ENCODE measurements at regions not wholly inside any gene's neighbourhood (a gene's known extent, or its start where the extent isn't known, plus 50 kb on each side); places are given as distances from the start of the nearest gene placed in this dataset.

- no peak for DNase-seq
- no peaks in the 10 kb centered on the region for H3K9me3 ChIP-seq
- intact Hi-C loops (cut with DNase I) = no loop called here
- H3K27ac ChIP-seq = no peak overlapping the region
- TF ChIP-seq CTCF (IDR thresholded peaks at IDR 0.05) (no peak), POLR2A (IDR thresholded peaks at IDR 0.05) (no peak)
- no peaks in the 10 kb centered on the region for H3K36me3 ChIP-seq
- H3K4me1 ChIP-seq = no peaks in the 10 kb centered on the region
- H3K4me3 ChIP-seq (replicated peaks in 1 of 3) = no peak overlapping the region
- H3K27me3 ChIP-seq = no peaks in the 10 kb centered on the region
- 80 to 83% methylated on average over 6 of the region's 6 CpGs for WGBS, 2 donors
Observed at GRCh38 chr6:91694016-91694654, 1107.3 kb upstream of the MAP3K7 start.

GRCh38 chr6:91691449-91691848 lies 1104.6 kb upstream of the MAP3K7 start:
- TF ChIP-seq CTCF (IDR thresholded peaks at IDR 0.05) (no peak), POLR2A (IDR thresholded peaks at IDR 0.05) (no peak)
- no peak overlapping the region for H3K4me3 ChIP-seq (replicated peaks in 1 of 3)
- WGBS, 2 donors = 89 to 90% methylated on average over 6 of the region's 6 CpGs
- no peaks in the 10 kb centered on the region for H3K9me3 ChIP-seq
- DNase-seq = no peak
- H3K36me3 ChIP-seq = no peaks in the 10 kb centered on the region
- H3K27me3 ChIP-seq = no peaks in the 10 kb centered on the region
- H3K27ac ChIP-seq = no peak overlapping the region
- intact Hi-C loops (cut with DNase I) = no loop called here
- no peaks in the 10 kb centered on the region for H3K4me1 ChIP-seq

GRCh38 chr6:91683240-91683639 lies 1096.4 kb upstream of the MAP3K7 start:
- H3K27ac ChIP-seq = no peak overlapping the region
- no peak overlapping the region for H3K4me3 ChIP-seq (replicated peaks in 1 of 3)
- no peaks in the 10 kb centered on the region for H3K36me3 ChIP-seq
- intact Hi-C loops (cut with DNase I) = no loop called here
- 45% methylated on average over 4 of the region's 4 CpGs for WGBS, 2 donors
- H3K9me3 ChIP-seq = no peaks in the 10 kb centered on the region
- TF ChIP-seq POLR2A (IDR thresholded peaks at IDR 0.05) (no peak), CTCF (IDR thresholded peaks at IDR 0.05) (no peak)
- H3K27me3 ChIP-seq = no peaks in the 10 kb centered on the region
- H3K4me1 ChIP-seq = no peaks in the 10 kb centered on the region
- DNase-seq = no peak

- DNase-seq = no peak
- Histone ChIP-seq H3K4me1 (no peaks in the 10 kb centered on the region), H3K9me3 (no peaks in the 10 kb centered on the region), H3K4me3 (replicated peaks in 1 of 3) (no peak overlapping the region), H3K27me3 (no peaks in the 10 kb centered on the region), H3K36me3 (no peaks in the 10 kb centered on the region), H3K27ac (no peak overlapping the region)
- TF ChIP-seq POLR2A (IDR thresholded peaks at IDR 0.05) (no peak), CTCF (IDR thresholded peaks at IDR 0.05) (no peak)
- intact Hi-C loops (cut with DNase I) = no loop called here
- 87 to 89% methylated on average over 7 of the region's 7 CpGs for WGBS, 2 donors
Observed at GRCh38 chr6:91681296-91681695, 1094.4 kb upstream of the MAP3K7 start.

- H3K4me1 ChIP-seq = no peaks in the 10 kb centered on the region
- no peak overlapping the region for H3K27ac ChIP-seq
- intact Hi-C loops (cut with DNase I) = no loop called here
- WGBS, 2 donors = 62 to 73% methylated on average over 5 of the region's 5 CpGs
- H3K9me3 ChIP-seq = no peaks in the 10 kb centered on the region
- DNase-seq = no peak
- no peaks in the 10 kb centered on the region for H3K27me3 ChIP-seq
- no peaks in the 10 kb centered on the region for H3K36me3 ChIP-seq
- no peak for TF ChIP-seq CTCF (IDR thresholded peaks at IDR 0.05)
- TF ChIP-seq POLR2A (IDR thresholded peaks at IDR 0.05) = no peak
- no peak overlapping the region for H3K4me3 ChIP-seq (replicated peaks in 1 of 3)
Observed at GRCh38 chr6:91678679-91679446, 1092.0 kb upstream of the MAP3K7 start.

Data from thyroid gland (tissue), 4 donors.